ENCODE measurements at regions not wholly inside any gene's neighbourhood (a gene's known extent, or its start where the extent isn't known, plus 50 kb on each side); places are given as distances from the start of the nearest gene placed in this dataset.

DNA sequence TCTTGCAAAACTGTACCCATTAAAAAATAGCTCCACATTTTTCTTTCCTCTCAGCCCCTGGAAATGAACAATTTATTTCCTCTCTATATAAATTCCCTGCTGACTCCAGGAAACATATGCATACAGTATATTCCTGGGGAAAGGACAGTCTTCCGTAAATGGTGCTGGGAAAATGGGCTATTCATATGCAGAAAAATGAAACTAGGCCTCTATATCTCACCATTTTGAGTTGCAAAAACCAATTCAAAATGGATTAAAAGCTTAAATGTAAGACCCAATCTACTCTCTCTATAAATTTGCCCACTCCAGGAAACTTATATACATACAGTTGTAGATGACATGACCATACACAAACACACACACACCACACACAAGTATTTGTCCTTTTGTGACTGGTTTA lies 85.9 kb upstream of the GPR149 start:
- no peak overlapping the region for H3K27ac ChIP-seq
- no peaks in the 10 kb centered on the region for H3K27me3 ChIP-seq
- no peaks in the 10 kb centered on the region for H3K4me1 ChIP-seq (ENCODE audit: low read depth)
- DNase-seq (ENCODE audit: low read depth in 1 of 2, low spot score in 1 of 2): no peak
- no peak for TF ChIP-seq CTCF (IDR thresholded peaks at IDR 0.05; ENCODE audit: low read depth, low read length)
- no peak overlapping the region for H3K4me3 ChIP-seq
- no peaks in the 10 kb centered on the region for H3K36me3 ChIP-seq
- no peaks in the 10 kb centered on the region for H3K9me3 ChIP-seq (ENCODE audit: low read depth)

GRCh38 chr3:154510780-154511179 lies 80.8 kb upstream of the GPR149 start:
- DNase-seq (ENCODE audit: low read depth in 1 of 2, low spot score in 1 of 2): no peak
- no peak for TF ChIP-seq CTCF (IDR thresholded peaks at IDR 0.05; ENCODE audit: low read depth, low read length)
- no peak overlapping the region for H3K27ac ChIP-seq
- no peaks in the 10 kb centered on the region for H3K9me3 ChIP-seq (ENCODE audit: low read depth)
- H3K27me3 ChIP-seq: no peaks in the 10 kb centered on the region
- H3K4me3 ChIP-seq: no peak overlapping the region
- no peaks in the 10 kb centered on the region for H3K36me3 ChIP-seq
- H3K4me1 ChIP-seq (ENCODE audit: low read depth): no peaks in the 10 kb centered on the region

DNA sequence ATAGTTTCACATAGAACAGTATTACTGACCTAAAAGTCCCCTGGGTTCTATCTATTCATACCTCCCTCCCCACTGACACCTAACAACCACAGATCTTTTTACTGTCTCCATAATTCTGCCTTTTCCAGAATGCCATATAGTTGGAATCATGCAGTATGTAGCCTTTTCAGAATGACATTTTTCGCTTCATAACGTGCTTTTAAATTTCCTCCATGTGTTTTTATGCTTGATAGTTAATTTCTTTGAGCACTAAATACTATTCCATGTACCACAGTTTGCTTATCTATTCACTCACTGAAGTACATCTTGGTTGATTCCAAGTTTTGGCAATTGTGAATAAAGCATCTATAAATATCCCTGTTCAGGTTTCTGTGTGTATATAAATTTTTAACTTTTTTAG lies 77.7 kb upstream of the GPR149 start:
- Histone ChIP-seq H3K36me3 (no peaks in the 10 kb centered on the region), H3K9me3 (ENCODE audit: low read depth) (no peaks in the 10 kb centered on the region), H3K27ac (no peak overlapping the region), H3K27me3 (no peaks in the 10 kb centered on the region), H3K4me1 (ENCODE audit: low read depth) (peaks cover 3% of the 10 kb centered on the region), H3K4me3 (no peak overlapping the region)
- TF ChIP-seq CTCF (IDR thresholded peaks at IDR 0.05; ENCODE audit: low read depth, low read length): no peak
- no peak for DNase-seq (ENCODE audit: low read depth in 1 of 2, low spot score in 1 of 2)

GRCh38 chr3:154496978-154497377 lies 67.0 kb upstream of the GPR149 start:
- no peak for TF ChIP-seq CTCF (IDR thresholded peaks at IDR 0.05; ENCODE audit: low read depth, low read length)
- no peaks in the 10 kb centered on the region for H3K27me3 ChIP-seq
- no peak overlapping the region for H3K4me3 ChIP-seq
- no peaks in the 10 kb centered on the region for H3K36me3 ChIP-seq
- H3K9me3 ChIP-seq (ENCODE audit: low read depth): no peaks in the 10 kb centered on the region
- no peak overlapping the region for H3K27ac ChIP-seq
- no peak for DNase-seq (ENCODE audit: low read depth in 1 of 2, low spot score in 1 of 2)
- peaks cover 10% of the 10 kb centered on the region for H3K4me1 ChIP-seq (ENCODE audit: low read depth)

- peak overlapping the region; percentile 8 for H3K27ac ChIP-seq
- no peak overlapping the region for H3K4me3 ChIP-seq
- peaks cover 10% of the 10 kb centered on the region for H3K4me1 ChIP-seq (ENCODE audit: low read depth)
- H3K36me3 ChIP-seq: no peaks in the 10 kb centered on the region
- no peaks in the 10 kb centered on the region for H3K9me3 ChIP-seq (ENCODE audit: low read depth)
- no peak for TF ChIP-seq CTCF (IDR thresholded peaks at IDR 0.05; ENCODE audit: low read depth, low read length)
- H3K27me3 ChIP-seq: no peaks in the 10 kb centered on the region
- no peak for DNase-seq (ENCODE audit: low read depth in 1 of 2, low spot score in 1 of 2)
These were observed 66.5 kb upstream of the GPR149 start for GRCh38 chr3:154496540-154496939.

DNA sequence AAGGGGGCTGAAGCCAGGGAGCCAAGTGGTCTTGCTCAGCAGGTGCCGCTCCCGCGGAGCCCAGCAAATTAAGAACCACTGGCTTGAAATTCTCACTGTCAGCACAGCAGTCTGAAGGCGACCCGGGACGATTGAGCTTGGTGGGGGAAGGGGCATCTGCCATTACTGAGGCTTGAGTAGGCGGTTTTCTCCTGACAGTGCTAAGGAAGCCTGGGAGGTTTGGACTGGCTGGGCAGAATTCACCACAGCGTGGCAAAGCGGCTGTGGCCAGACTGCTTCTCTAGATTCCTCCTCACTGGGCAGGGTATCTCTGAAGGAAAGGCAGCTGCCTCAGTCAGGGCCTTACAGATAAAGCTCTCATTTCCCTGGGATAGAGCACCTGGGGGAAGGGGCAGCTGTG lies 57.0 kb upstream of the GPR149 start:
- H3K9me3 ChIP-seq (ENCODE audit: low read depth): no peaks in the 10 kb centered on the region
- no peak overlapping the region for H3K4me3 ChIP-seq
- no peaks in the 10 kb centered on the region for H3K4me1 ChIP-seq (ENCODE audit: low read depth)
- TF ChIP-seq CTCF (IDR thresholded peaks at IDR 0.05; ENCODE audit: low read depth, low read length): no peak
- no peak for DNase-seq (ENCODE audit: low read depth in 1 of 2, low spot score in 1 of 2)
- H3K27me3 ChIP-seq: no peaks in the 10 kb centered on the region
- no peaks in the 10 kb centered on the region for H3K36me3 ChIP-seq
- no peak overlapping the region for H3K27ac ChIP-seq

All from cardiac muscle cell (in vitro differentiated cells and primary cell).